Neural cell (in vitro differentiated cells): ENCODE measurements at regions not wholly inside any gene's neighbourhood (a gene's known extent, or its start where the extent isn't known, plus 50 kb on each side); places are given as distances from the start of the nearest gene placed in this dataset.

ENCODE experiments used
- H2AFZ ChIP-seq: fragments of 200-600, 300-800 bp; sonication (generic), shearing (Covaris generic); 2 replicates; pipeline ENCODE4 v1.6.0; 2014; ENCODE audit warnings: low read depth, mild to moderate bottlenecking, antibody characterized with exemption, low read length, moderate library complexity
- H3F3A ChIP-seq: fragments of 200-600 bp; shearing (Covaris generic); 2 replicates; pipeline ENCODE4 v1.6.1; 2016; ENCODE audit warnings: mild to moderate bottlenecking, moderate library complexity, mixed read lengths, antibody characterized with exemption, low read length; ENCODE audit not compliant: insufficient read depth, poor library complexity, severe bottlenecking
- H3K27ac ChIP-seq: fragments of 200-600, 300-800 bp; sonication (generic), shearing (Covaris generic); 2 replicates; pipeline ENCODE4 v1.5.1; 2014; ENCODE audit warnings: mild to moderate bottlenecking, low read length, moderate library complexity
- H3K27me3 ChIP-seq: fragments of 300-800, 200-600 bp; sonication (generic), shearing (Covaris generic); 2 replicates; pipeline ENCODE4 v1.6.0; 2014; ENCODE audit warnings: mild to moderate bottlenecking, low read depth, low read length, moderate library complexity; ENCODE audit not compliant: insufficient read depth
- H3K36me3 ChIP-seq: fragments of 300-800, 200-600 bp; sonication (generic), shearing (Covaris generic); 2 replicates; pipeline ENCODE4 v1.5.1; 2014; ENCODE audit warnings: mild to moderate bottlenecking, antibody characterized with exemption, low read length, moderate library complexity; ENCODE audit not compliant: insufficient read depth
- H3K4me2 ChIP-seq: fragments of 300-800, 200-600 bp; sonication (generic), shearing (Covaris generic); 2 replicates; pipeline ENCODE4 v1.6.0; 2014; ENCODE audit warnings: mild to moderate bottlenecking, low read length
- H3K4me3 ChIP-seq: fragments of 300-800, 200-600 bp; sonication (generic), shearing (Covaris generic); 2 replicates; pipeline ENCODE4 v1.5.1; 2014; ENCODE audit warnings: mild to moderate bottlenecking, low read length, moderate library complexity
- H3K79me2 ChIP-seq: fragments of 200-600 bp; shearing (Covaris generic); replicated peaks from 2 replicates; pipeline ENCODE4 v1.6.0; 2014; ENCODE audit warnings: mild to moderate bottlenecking, low read length, moderate library complexity; ENCODE audit not compliant: insufficient read depth
- H3K9ac ChIP-seq: fragments of 300-800, 200-600 bp; sonication (generic), shearing (Covaris generic); 2 replicates; pipeline ENCODE4 v1.6.1; 2016; ENCODE audit warnings: mild to moderate bottlenecking, low read length, mixed read lengths
- H3K9me2 ChIP-seq: fragments of 200-600 bp; shearing (Covaris generic); 2 replicates; pipeline ENCODE4 v1.6.1; 2016; ENCODE audit warnings: mild to moderate bottlenecking, low read length, mixed read lengths; ENCODE audit not compliant: insufficient read depth
- H3K9me3 ChIP-seq: fragments of 200-600, 300-800 bp; sonication (generic), shearing (Covaris generic); 2 replicates; pipeline ENCODE4 v1.6.1; 2016; ENCODE audit warnings: mild to moderate bottlenecking, mixed run types, low read length, moderate library complexity, mixed read lengths
- H4K20me1 ChIP-seq: fragments of 200-600 bp; shearing (Covaris generic); 2 replicates; pipeline ENCODE4 v1.6.1; 2016; ENCODE audit warnings: mild to moderate bottlenecking, mixed run types; ENCODE audit not compliant: insufficient read depth
- EP300 ChIP-seq: fragments of 450-650 bp; conservative IDR thresholded peaks from 2 replicates; pipeline ENCODE4 v1.6.1; 2014; ENCODE audit warnings: antibody characterized with exemption, mild to moderate bottlenecking, moderate library complexity; ENCODE audit not compliant: poor library complexity, severe bottlenecking
- EZH2 ChIP-seq: fragments of 200-600, 300-800 bp; shearing (Covaris generic), sonication (generic); IDR thresholded peaks from 2 replicates; pipeline ENCODE4 v1.6.1; 2014; ENCODE audit warnings: antibody characterized with exemption, low read length, borderline replicate concordance, mild to moderate bottlenecking; ENCODE audit not compliant: insufficient read depth, poor library complexity, severe bottlenecking
- MXI1 ChIP-seq: fragments of 450-650 bp; conservative IDR thresholded peaks from 2 replicates; pipeline ENCODE4 v1.6.1; 2014; ENCODE audit warnings: antibody characterized with exemption, mild to moderate bottlenecking; ENCODE audit not compliant: poor library complexity, severe bottlenecking
- POLR2AphosphoS5 ChIP-seq: IDR thresholded peaks from 2 replicates; pipeline ENCODE4 v1.6.1; 2012
- RAD21 ChIP-seq: fragments of 450-650 bp; conservative IDR thresholded peaks from 2 replicates; pipeline ENCODE4 v1.6.1; 2014; ENCODE audit warnings: antibody characterized with exemption, mild to moderate bottlenecking, moderate library complexity
- SMC3 ChIP-seq: fragments of 450-650 bp; conservative IDR thresholded peaks from 2 replicates; pipeline ENCODE4 v1.6.1; 2014; ENCODE audit warnings: antibody characterized with exemption, mild to moderate bottlenecking, moderate library complexity; ENCODE audit not compliant: poor library complexity
- TAF1 ChIP-seq: IDR thresholded peaks from 2 replicates; pipeline ENCODE4 v1.6.1; 2012; ENCODE audit warnings: low read depth
- TF ChIP-seq, protein P1 (sequence below): IDR thresholded peaks from 2 replicates; pipeline ENCODE4 v1.6.1; 2012; ENCODE audit warnings: borderline replicate concordance
- TF ChIP-seq, protein P2 (sequence below): fragments of 450-650 bp; IDR thresholded peaks from 2 replicates; pipeline ENCODE4 v1.5.1; 2014; ENCODE audit warnings: antibody characterized with exemption, mild to moderate bottlenecking, moderate library complexity; ENCODE audit not compliant: poor library complexity, severe bottlenecking

DNA sequence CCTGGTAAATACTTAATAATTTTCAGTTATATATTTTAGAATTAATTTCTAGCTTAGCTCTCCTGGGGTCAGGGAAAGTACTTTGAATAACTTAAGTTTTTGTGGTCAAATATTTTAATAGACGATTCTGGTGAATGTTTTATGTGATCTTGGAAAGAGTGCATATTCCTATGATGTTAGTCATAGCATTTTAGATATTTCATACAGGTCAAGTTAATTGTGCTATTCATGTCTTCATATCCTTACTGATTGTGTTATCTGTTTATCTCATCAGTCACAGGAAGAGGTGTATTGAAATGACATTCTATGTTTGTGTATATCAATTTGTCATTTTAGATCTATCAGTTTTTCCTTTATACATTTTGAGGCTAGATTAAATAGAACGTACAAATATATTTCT is 576.2 kb downstream of the CPS1 start:
- H3K9ac ChIP-seq: no peak overlapping the region
- no peak overlapping the region for H2AFZ ChIP-seq
- no peaks in the 10 kb centered on the region for H3K9me2 ChIP-seq
- H3K27me3 ChIP-seq: no peaks in the 10 kb centered on the region
- no peak for TF ChIP-seq RAD21
- no peak for TF ChIP-seq EZH2
- TF ChIP-seq EP300: no peak
- no peaks in the 10 kb centered on the region for H3F3A ChIP-seq
- no peaks in the 10 kb centered on the region for H3K9me3 ChIP-seq
- H3K27ac ChIP-seq: no peak overlapping the region
- H3K4me2 ChIP-seq: no peak overlapping the region
- no peak overlapping the region for H3K4me3 ChIP-seq
- H3K79me2 ChIP-seq: no peaks in the 10 kb centered on the region
- no peaks in the 10 kb centered on the region for H4K20me1 ChIP-seq
- no peaks in the 10 kb centered on the region for H3K36me3 ChIP-seq

DNA sequence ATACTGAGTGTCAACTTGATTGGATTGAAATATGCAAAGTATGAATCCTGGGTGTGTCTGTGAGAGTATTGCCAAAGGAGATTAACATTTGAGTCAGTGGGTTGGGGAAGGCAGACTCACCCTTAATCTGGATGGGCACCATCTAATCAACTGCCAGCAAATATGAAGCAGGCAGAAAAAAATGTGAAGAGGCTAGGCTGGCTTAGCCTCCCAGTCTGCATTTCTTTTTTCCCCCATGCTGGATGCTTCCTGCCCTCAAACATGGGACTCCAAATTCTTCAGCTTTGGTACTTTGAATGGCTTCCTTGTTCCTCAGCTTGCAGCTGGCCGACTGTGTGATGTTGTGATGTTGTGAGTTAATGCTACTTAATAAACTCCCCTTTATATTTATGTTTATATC is 577.4 kb downstream of the CPS1 start:
- Histone ChIP-seq H3F3A (no peaks in the 10 kb centered on the region), H2AFZ (no peak overlapping the region), H3K9me2 (no peaks in the 10 kb centered on the region)

DNA sequence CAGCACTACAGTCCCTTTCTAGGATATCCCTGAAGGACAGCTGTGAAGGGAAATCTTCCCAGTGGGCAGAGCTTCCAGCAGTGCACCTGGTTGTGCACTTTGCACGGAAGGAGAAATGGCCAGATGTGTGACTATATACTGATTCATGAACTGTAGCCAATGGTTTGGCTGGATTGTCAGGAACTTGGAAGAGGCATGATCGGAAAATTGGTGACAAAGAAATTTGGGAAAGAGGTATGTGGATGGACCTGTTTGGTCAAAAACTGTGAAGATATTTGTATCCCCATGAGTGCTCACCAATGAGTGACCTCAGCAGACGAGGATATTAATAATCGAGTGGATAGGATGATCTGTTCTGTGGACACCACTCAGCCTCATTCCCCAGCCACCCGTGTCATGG is 582.2 kb downstream of the CPS1 start:
- no peaks in the 10 kb centered on the region for H3K36me3 ChIP-seq
- H3K4me2 ChIP-seq: no peak overlapping the region
- no peaks in the 10 kb centered on the region for H4K20me1 ChIP-seq
- no peaks in the 10 kb centered on the region for H3K79me2 ChIP-seq
- no peaks in the 10 kb centered on the region for H3K9me3 ChIP-seq
- H3K9me2 ChIP-seq: no peaks in the 10 kb centered on the region
- H3F3A ChIP-seq: no peaks in the 10 kb centered on the region
- H2AFZ ChIP-seq: no peak overlapping the region
- H3K27me3 ChIP-seq: no peaks in the 10 kb centered on the region
- H3K4me3 ChIP-seq: no peak overlapping the region
- H3K27ac ChIP-seq: no peak overlapping the region
- TF ChIP-seq EP300 (no peak), TAF1 (no peak), EZH2 (no peak), SMC3 (no peak), RAD21 (no peak), MXI1 (no peak), POLR2AphosphoS5 (no peak)
- TF ChIP-seq, protein P1, sequence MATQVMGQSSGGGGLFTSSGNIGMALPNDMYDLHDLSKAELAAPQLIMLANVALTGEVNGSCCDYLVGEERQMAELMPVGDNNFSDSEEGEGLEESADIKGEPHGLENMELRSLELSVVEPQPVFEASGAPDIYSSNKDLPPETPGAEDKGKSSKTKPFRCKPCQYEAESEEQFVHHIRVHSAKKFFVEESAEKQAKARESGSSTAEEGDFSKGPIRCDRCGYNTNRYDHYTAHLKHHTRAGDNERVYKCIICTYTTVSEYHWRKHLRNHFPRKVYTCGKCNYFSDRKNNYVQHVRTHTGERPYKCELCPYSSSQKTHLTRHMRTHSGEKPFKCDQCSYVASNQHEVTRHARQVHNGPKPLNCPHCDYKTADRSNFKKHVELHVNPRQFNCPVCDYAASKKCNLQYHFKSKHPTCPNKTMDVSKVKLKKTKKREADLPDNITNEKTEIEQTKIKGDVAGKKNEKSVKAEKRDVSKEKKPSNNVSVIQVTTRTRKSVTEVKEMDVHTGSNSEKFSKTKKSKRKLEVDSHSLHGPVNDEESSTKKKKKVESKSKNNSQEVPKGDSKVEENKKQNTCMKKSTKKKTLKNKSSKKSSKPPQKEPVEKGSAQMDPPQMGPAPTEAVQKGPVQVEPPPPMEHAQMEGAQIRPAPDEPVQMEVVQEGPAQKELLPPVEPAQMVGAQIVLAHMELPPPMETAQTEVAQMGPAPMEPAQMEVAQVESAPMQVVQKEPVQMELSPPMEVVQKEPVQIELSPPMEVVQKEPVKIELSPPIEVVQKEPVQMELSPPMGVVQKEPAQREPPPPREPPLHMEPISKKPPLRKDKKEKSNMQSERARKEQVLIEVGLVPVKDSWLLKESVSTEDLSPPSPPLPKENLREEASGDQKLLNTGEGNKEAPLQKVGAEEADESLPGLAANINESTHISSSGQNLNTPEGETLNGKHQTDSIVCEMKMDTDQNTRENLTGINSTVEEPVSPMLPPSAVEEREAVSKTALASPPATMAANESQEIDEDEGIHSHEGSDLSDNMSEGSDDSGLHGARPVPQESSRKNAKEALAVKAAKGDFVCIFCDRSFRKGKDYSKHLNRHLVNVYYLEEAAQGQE: no peak
- TF ChIP-seq, protein P2, sequence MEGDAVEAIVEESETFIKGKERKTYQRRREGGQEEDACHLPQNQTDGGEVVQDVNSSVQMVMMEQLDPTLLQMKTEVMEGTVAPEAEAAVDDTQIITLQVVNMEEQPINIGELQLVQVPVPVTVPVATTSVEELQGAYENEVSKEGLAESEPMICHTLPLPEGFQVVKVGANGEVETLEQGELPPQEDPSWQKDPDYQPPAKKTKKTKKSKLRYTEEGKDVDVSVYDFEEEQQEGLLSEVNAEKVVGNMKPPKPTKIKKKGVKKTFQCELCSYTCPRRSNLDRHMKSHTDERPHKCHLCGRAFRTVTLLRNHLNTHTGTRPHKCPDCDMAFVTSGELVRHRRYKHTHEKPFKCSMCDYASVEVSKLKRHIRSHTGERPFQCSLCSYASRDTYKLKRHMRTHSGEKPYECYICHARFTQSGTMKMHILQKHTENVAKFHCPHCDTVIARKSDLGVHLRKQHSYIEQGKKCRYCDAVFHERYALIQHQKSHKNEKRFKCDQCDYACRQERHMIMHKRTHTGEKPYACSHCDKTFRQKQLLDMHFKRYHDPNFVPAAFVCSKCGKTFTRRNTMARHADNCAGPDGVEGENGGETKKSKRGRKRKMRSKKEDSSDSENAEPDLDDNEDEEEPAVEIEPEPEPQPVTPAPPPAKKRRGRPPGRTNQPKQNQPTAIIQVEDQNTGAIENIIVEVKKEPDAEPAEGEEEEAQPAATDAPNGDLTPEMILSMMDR: no peak
- no peak overlapping the region for H3K9ac ChIP-seq

More for the DNA sequence above, 577.4 kb downstream of the CPS1 start:
- TF ChIP-seq POLR2AphosphoS5 (no peak), EP300 (no peak), TAF1 (no peak)
- H4K20me1 ChIP-seq: no peaks in the 10 kb centered on the region
- no peak overlapping the region for H3K27ac ChIP-seq
- no peak overlapping the region for H3K9ac ChIP-seq
- H3K4me3 ChIP-seq: no peak overlapping the region
- no peaks in the 10 kb centered on the region for H3K27me3 ChIP-seq
- no peaks in the 10 kb centered on the region for H3K79me2 ChIP-seq
- no peaks in the 10 kb centered on the region for H3K9me3 ChIP-seq
- no peaks in the 10 kb centered on the region for H3K36me3 ChIP-seq
- H3K4me2 ChIP-seq: no peak overlapping the region
